ENCODE measurements at regions not wholly inside any gene's neighbourhood (a gene's known extent, or its start where the extent isn't known, plus 50 kb on each side); places are given as distances from the start of the nearest gene placed in this dataset.

DNA sequence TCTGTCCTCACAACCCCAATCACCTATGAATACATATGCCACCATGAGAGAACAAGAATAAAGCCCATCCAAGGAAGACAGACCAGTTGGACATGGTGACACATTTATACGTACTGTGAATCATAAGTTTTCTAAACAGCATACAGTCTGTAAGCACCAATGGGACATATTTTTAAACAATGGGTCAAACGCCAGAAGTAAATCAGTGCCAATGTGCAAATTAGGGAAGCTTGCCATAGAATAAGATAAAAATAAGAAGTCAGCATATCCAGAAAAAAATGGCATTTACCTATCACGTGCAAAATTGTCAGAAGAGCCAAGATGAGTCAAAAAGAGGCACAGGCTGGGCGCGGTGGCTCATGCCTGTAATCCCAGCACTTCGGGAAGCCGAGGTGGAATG lies 910.4 kb downstream of the SORCS1 start:
- no peak for TF ChIP-seq POLR2A (IDR thresholded peaks at IDR 0.05)
- TF ChIP-seq, protein P1, sequence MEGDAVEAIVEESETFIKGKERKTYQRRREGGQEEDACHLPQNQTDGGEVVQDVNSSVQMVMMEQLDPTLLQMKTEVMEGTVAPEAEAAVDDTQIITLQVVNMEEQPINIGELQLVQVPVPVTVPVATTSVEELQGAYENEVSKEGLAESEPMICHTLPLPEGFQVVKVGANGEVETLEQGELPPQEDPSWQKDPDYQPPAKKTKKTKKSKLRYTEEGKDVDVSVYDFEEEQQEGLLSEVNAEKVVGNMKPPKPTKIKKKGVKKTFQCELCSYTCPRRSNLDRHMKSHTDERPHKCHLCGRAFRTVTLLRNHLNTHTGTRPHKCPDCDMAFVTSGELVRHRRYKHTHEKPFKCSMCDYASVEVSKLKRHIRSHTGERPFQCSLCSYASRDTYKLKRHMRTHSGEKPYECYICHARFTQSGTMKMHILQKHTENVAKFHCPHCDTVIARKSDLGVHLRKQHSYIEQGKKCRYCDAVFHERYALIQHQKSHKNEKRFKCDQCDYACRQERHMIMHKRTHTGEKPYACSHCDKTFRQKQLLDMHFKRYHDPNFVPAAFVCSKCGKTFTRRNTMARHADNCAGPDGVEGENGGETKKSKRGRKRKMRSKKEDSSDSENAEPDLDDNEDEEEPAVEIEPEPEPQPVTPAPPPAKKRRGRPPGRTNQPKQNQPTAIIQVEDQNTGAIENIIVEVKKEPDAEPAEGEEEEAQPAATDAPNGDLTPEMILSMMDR (IDR thresholded peaks at IDR 0.05): no peak

Measured in uterus (tissue), 2 donors.